SJCRH30 (cell line): ENCODE measurements at regions not wholly inside any gene's neighbourhood (a gene's known extent, or its start where the extent isn't known, plus 50 kb on each side); places are given as distances from the start of the nearest gene placed in this dataset.
"Not testable (repeated sequence)": the region's sequence is repeated elsewhere in the genome, so short reads cannot be mapped to it uniquely, and the experiment has no call there.

ENCODE experiments used
- DNase-seq, 2 experiments: peaks; one replicate each; pipeline ENCODE4 v3.0.0-alpha.2; 2015 to 2020
- H3K27ac ChIP-seq: fragments of 250-450 bp; sonication (Bioruptor Pico); 2 replicates; pipeline ENCODE4 v1.5.1; 2020; ENCODE audit warnings: mild to moderate bottlenecking, moderate library complexity
- H3K27me3 ChIP-seq: fragments of 250-450 bp; sonication (Bioruptor Pico); 2 replicates; pipeline ENCODE4 v1.5.1; 2020; ENCODE audit warnings: mild to moderate bottlenecking, moderate library complexity
- H3K36me3 ChIP-seq: fragments of 250-450 bp; sonication (Bioruptor Pico); 2 replicates; pipeline ENCODE4 v1.5.1; 2020; ENCODE audit warnings: mild to moderate bottlenecking, moderate library complexity
- H3K4me1 ChIP-seq: fragments of 250-450 bp; sonication (Bioruptor Pico); 2 replicates; pipeline ENCODE4 v1.5.1; 2020; ENCODE audit warnings: mild to moderate bottlenecking, moderate library complexity
- H3K4me3 ChIP-seq: fragments of 250-450 bp; sonication (Bioruptor Pico); 2 replicates; pipeline ENCODE4 v1.5.1; 2020; ENCODE audit warnings: mild to moderate bottlenecking, moderate library complexity
- H3K9me3 ChIP-seq: fragments of 250-450 bp; sonication (Bioruptor Pico); replicated peaks from 2 replicates; pipeline ENCODE4 v1.5.1; 2020; ENCODE audit warnings: mild to moderate bottlenecking, moderate library complexity

- H3K9me3 ChIP-seq = peaks cover 6% of the 10 kb centered on the region
- H3K36me3 ChIP-seq = no peaks in the 10 kb centered on the region
- H3K4me3 ChIP-seq = no peak overlapping the region
- no peaks in the 10 kb centered on the region for H3K4me1 ChIP-seq
- H3K27me3 ChIP-seq = no peaks in the 10 kb centered on the region
- DNase-seq = no peak
- H3K27ac ChIP-seq = no peak overlapping the region
These were observed 164.2 kb upstream of the FSHR start for GRCh38 chr2:49318531-49318930.

- no peaks in the 10 kb centered on the region for H3K36me3 ChIP-seq
- no peak for DNase-seq
- H3K4me1 ChIP-seq = no peaks in the 10 kb centered on the region
- H3K4me3 ChIP-seq = no peak overlapping the region
- no peak overlapping the region for H3K27ac ChIP-seq
- no peaks in the 10 kb centered on the region for H3K27me3 ChIP-seq
- no peaks in the 10 kb centered on the region for H3K9me3 ChIP-seq
These were observed 155.1 kb upstream of the FSHR start for GRCh38 chr2:49309461-49309860.

- Histone ChIP-seq H3K27me3 (no peaks in the 10 kb centered on the region), H3K4me3 (no peak overlapping the region), H3K4me1 (no peaks in the 10 kb centered on the region), H3K36me3 (no peaks in the 10 kb centered on the region), H3K27ac (no peak overlapping the region), H3K9me3 (no peaks in the 10 kb centered on the region)
- no peak for DNase-seq
These were observed 152.6 kb upstream of the FSHR start for GRCh38 chr2:49306925-49307324.

GRCh38 chr2:49298693-49299092 is 144.4 kb upstream of the FSHR start:
- not testable (repeated sequence) for H3K27ac ChIP-seq

GRCh38 chr2:49298230-49298629 is 143.9 kb upstream of the FSHR start:
- H3K27ac ChIP-seq = no peak overlapping the region
- H3K27me3 ChIP-seq = no peaks in the 10 kb centered on the region
- no peaks in the 10 kb centered on the region for H3K36me3 ChIP-seq
- no peak for DNase-seq
- H3K9me3 ChIP-seq = no peaks in the 10 kb centered on the region
- no peaks in the 10 kb centered on the region for H3K4me1 ChIP-seq
- H3K4me3 ChIP-seq = no peak overlapping the region

More at GRCh38 chr2:49298693-49299092, 144.4 kb upstream of the FSHR start:
- not testable (repeated sequence) for H3K27me3 ChIP-seq, DNase-seq, H3K4me3 ChIP-seq, H3K9me3 ChIP-seq, H3K4me1 ChIP-seq, H3K36me3 ChIP-seq

GRCh38 chr2:49296107-49296867 is 142.0 kb upstream of the FSHR start:
- Histone ChIP-seq H3K27ac (no peak overlapping the region), H3K4me1 (no peaks in the 10 kb centered on the region), H3K4me3 (no peak overlapping the region), H3K36me3 (no peaks in the 10 kb centered on the region), H3K27me3 (no peaks in the 10 kb centered on the region), H3K9me3 (no peaks in the 10 kb centered on the region)
- DNase-seq = no peak

GRCh38 chr2:49294225-49294624 is 139.9 kb upstream of the FSHR start:
- Histone ChIP-seq H3K4me3 (no peak overlapping the region), H3K27ac (no peak overlapping the region)

GRCh38 chr2:49291619-49292018 is 137.3 kb upstream of the FSHR start:
- Histone ChIP-seq H3K4me1 (no peaks in the 10 kb centered on the region), H3K9me3 (no peaks in the 10 kb centered on the region), H3K4me3 (no peak overlapping the region), H3K27ac (no peak overlapping the region), H3K36me3 (no peaks in the 10 kb centered on the region), H3K27me3 (no peaks in the 10 kb centered on the region)
- no peak for DNase-seq

More at GRCh38 chr2:49294225-49294624, 139.9 kb upstream of the FSHR start:
- H3K4me1 ChIP-seq = no peaks in the 10 kb centered on the region
- no peaks in the 10 kb centered on the region for H3K36me3 ChIP-seq
- no peak for DNase-seq
- H3K9me3 ChIP-seq = no peaks in the 10 kb centered on the region
- H3K27me3 ChIP-seq = no peaks in the 10 kb centered on the region

- DNase-seq = no peak
- Histone ChIP-seq H3K27ac (no peak overlapping the region), H3K4me1 (no peaks in the 10 kb centered on the region), H3K27me3 (no peaks in the 10 kb centered on the region), H3K36me3 (no peaks in the 10 kb centered on the region), H3K4me3 (no peak overlapping the region), H3K9me3 (no peaks in the 10 kb centered on the region)
These were observed 135.4 kb upstream of the FSHR start for GRCh38 chr2:49289711-49290110.

- Histone ChIP-seq H3K4me1 (no peaks in the 10 kb centered on the region), H3K36me3 (no peaks in the 10 kb centered on the region), H3K27ac (no peak overlapping the region), H3K4me3 (no peak overlapping the region), H3K9me3 (no peaks in the 10 kb centered on the region), H3K27me3 (no peaks in the 10 kb centered on the region)
- DNase-seq = no peak
These were observed 134.8 kb upstream of the FSHR start for GRCh38 chr2:49288902-49289700.

- no peak for DNase-seq
- Histone ChIP-seq H3K4me1 (no peaks in the 10 kb centered on the region), H3K27me3 (no peaks in the 10 kb centered on the region), H3K36me3 (no peaks in the 10 kb centered on the region), H3K9me3 (no peaks in the 10 kb centered on the region), H3K27ac (no peak overlapping the region), H3K4me3 (no peak overlapping the region)
These were observed 133.9 kb upstream of the FSHR start for GRCh38 chr2:49288113-49288705.

GRCh38 chr2:49286726-49287125 is 132.4 kb upstream of the FSHR start:
- Histone ChIP-seq H3K9me3 (no peaks in the 10 kb centered on the region), H3K27me3 (no peaks in the 10 kb centered on the region), H3K4me1 (no peaks in the 10 kb centered on the region), H3K27ac (no peak overlapping the region), H3K4me3 (no peak overlapping the region), H3K36me3 (no peaks in the 10 kb centered on the region)
- DNase-seq = no peak

- H3K27ac ChIP-seq = no peak overlapping the region
- H3K4me1 ChIP-seq = no peaks in the 10 kb centered on the region
- H3K27me3 ChIP-seq = no peaks in the 10 kb centered on the region
- H3K36me3 ChIP-seq = no peaks in the 10 kb centered on the region
- H3K4me3 ChIP-seq = no peak overlapping the region
- no peak for DNase-seq
- no peaks in the 10 kb centered on the region for H3K9me3 ChIP-seq
These were observed 131.7 kb upstream of the FSHR start for GRCh38 chr2:49286045-49286444.

- no peak overlapping the region for H3K4me3 ChIP-seq
- H3K36me3 ChIP-seq = no peaks in the 10 kb centered on the region
- no peaks in the 10 kb centered on the region for H3K27me3 ChIP-seq
- DNase-seq = no peak
- H3K4me1 ChIP-seq = no peaks in the 10 kb centered on the region
- H3K27ac ChIP-seq = no peak overlapping the region
- H3K9me3 ChIP-seq = no peaks in the 10 kb centered on the region; the same call in 1 of the 2 replicates
These were observed 124.2 kb upstream of the FSHR start for GRCh38 chr2:49278561-49278960.

GRCh38 chr2:49278141-49278540 is 123.8 kb upstream of the FSHR start:
- Histone ChIP-seq H3K4me1 (no peaks in the 10 kb centered on the region), H3K4me3 (no peak overlapping the region), H3K36me3 (no peaks in the 10 kb centered on the region), H3K27ac (no peak overlapping the region), H3K9me3 (no peaks in the 10 kb centered on the region; the same call in 1 of the 2 replicates), H3K27me3 (no peaks in the 10 kb centered on the region)
- DNase-seq = no peak
